MM.1S (cell line): ENCODE measurements at regions not wholly inside any gene's neighbourhood (a gene's known extent, or its start where the extent isn't known, plus 50 kb on each side); places are given as distances from the start of the nearest gene placed in this dataset.
"Not testable (repeated sequence)": the region's sequence is repeated elsewhere in the genome, so short reads cannot be mapped to it uniquely, and the experiment has no call there.

Experiments
- CTCF ChIP-seq: fragments of 300-600 bp; sonication (generic); IDR thresholded peaks from 2 replicates; pipeline ENCODE4 v1.5.1; 2016; ENCODE audit warnings: antibody characterized with exemption, low read length, mixed read lengths
- EZH2 ChIP-seq: fragments of 300-600 bp; sonication (generic); optimal IDR thresholded peaks from 2 replicates; pipeline ENCODE3; 2017; ENCODE audit warnings: low read depth, mild to moderate bottlenecking, antibody characterized with exemption, low read length, mixed read lengths

GRCh38 chr1:115510226-115510625 lies 131.5 kb upstream of the VANGL1 start:
- not testable (repeated sequence) for TF ChIP-seq CTCF, EZH2
